ENCODE measurements at regions not wholly inside any gene's neighbourhood (a gene's known extent, or its start where the extent isn't known, plus 50 kb on each side); places are given as distances from the start of the nearest gene placed in this dataset.

DNA sequence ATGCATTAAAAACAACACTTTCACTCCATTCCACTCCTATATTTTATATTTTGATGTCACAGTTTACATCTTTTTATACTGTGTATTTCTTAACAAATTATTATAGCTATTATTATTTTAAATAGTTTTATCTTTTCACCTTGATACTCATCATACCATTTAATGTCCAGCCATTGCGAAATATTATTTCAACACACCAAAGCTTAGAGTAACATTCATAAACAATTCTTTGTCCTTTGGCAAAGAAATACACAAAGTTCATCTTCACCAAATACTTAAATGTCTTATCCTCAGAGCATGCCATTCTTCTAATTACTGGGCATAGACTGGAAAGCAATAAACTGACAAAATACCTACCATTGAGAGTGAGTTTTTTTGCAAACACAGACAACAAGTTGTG, 1963.4 kb upstream of the FLRT2 start:
- CTCF ChIA-PET = no interaction called here
- TF ChIP-seq FOXA1 (IDR thresholded peaks at IDR 0.05) = no peak
- no peak for TF ChIP-seq ZNF384 (IDR thresholded peaks at IDR 0.05)
- no peak for TF ChIP-seq ARNT (IDR thresholded peaks at IDR 0.05)
- no peak for TF ChIP-seq NFRKB (IDR thresholded peaks at IDR 0.05)
- no peak for TF ChIP-seq CTBP1 (IDR thresholded peaks at IDR 0.05; ENCODE audit: borderline replicate concordance)
- TF ChIP-seq L3MBTL2 (conservative IDR thresholded peaks at IDR 0.05) = no peak
- TF ChIP-seq SP1 (IDR thresholded peaks at IDR 0.05) = no peak
- no peak for TF ChIP-seq SUZ12 (IDR thresholded peaks at IDR 0.05)
- TF ChIP-seq HDGF (IDR thresholded peaks at IDR 0.05; ENCODE audit: borderline replicate concordance) = no peak
- TF ChIP-seq ELF4 (IDR thresholded peaks at IDR 0.05) = no peak
- DNase-seq (ENCODE audit: extremely low spot score) = no peak
- POLR2A ChIA-PET = no interaction called here

DNA sequence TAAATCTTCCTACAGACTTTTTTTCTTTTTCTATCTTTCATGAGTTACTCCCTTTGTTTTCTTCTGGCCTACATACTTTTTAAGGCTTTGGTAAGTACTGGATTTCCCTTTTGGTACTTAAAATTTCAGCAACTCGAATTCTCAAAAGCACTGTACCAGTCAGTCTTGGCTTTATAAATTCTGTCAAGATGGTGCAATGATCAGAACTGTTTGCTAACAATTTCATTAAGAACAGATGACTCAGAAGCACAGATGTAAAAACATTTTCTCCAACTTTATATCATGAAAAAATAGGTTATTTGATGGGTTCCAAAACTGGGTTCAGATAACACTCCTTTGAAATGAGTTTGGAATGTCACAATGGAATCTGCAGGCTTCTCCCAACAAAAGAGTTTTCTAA, 1961.8 kb upstream of the FLRT2 start:
- POLR2A ChIA-PET = no interaction called here
- DNase-seq (ENCODE audit: extremely low spot score) = no peak
- CTCF ChIA-PET = no interaction called here
- TF ChIP-seq, protein P1, sequence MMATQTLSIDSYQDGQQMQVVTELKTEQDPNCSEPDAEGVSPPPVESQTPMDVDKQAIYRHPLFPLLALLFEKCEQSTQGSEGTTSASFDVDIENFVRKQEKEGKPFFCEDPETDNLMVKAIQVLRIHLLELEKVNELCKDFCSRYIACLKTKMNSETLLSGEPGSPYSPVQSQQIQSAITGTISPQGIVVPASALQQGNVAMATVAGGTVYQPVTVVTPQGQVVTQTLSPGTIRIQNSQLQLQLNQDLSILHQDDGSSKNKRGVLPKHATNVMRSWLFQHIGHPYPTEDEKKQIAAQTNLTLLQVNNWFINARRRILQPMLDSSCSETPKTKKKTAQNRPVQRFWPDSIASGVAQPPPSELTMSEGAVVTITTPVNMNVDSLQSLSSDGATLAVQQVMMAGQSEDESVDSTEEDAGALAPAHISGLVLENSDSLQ (IDR thresholded peaks at IDR 0.05) = no peak
- TF ChIP-seq FOXA1 (IDR thresholded peaks at IDR 0.05) = no peak
- no peak for TF ChIP-seq HDGF (IDR thresholded peaks at IDR 0.05; ENCODE audit: borderline replicate concordance)
- TF ChIP-seq SP1 (IDR thresholded peaks at IDR 0.05) = no peak
- TF ChIP-seq SUZ12 (IDR thresholded peaks at IDR 0.05) = no peak
- no peak for TF ChIP-seq ARNT (IDR thresholded peaks at IDR 0.05)
- TF ChIP-seq TARDBP (IDR thresholded peaks at IDR 0.05) = no peak
- no peak for TF ChIP-seq NFRKB (IDR thresholded peaks at IDR 0.05)
- TF ChIP-seq FOXK2 (IDR thresholded peaks at IDR 0.05) = no peak
- TF ChIP-seq BHLHE40 (IDR thresholded peaks at IDR 0.05; ENCODE audit: borderline replicate concordance) = no peak
- TF ChIP-seq LEF1 (IDR thresholded peaks at IDR 0.05; ENCODE audit: borderline replicate concordance) = no peak
- no peak for TF ChIP-seq CTBP1 (IDR thresholded peaks at IDR 0.05; ENCODE audit: borderline replicate concordance)
- no peak for TF ChIP-seq ZNF384 (IDR thresholded peaks at IDR 0.05)
- TF ChIP-seq FOXM1 (IDR thresholded peaks at IDR 0.05; ENCODE audit: borderline replicate concordance) = no peak
- no peak for TF ChIP-seq L3MBTL2 (conservative IDR thresholded peaks at IDR 0.05)

DNA sequence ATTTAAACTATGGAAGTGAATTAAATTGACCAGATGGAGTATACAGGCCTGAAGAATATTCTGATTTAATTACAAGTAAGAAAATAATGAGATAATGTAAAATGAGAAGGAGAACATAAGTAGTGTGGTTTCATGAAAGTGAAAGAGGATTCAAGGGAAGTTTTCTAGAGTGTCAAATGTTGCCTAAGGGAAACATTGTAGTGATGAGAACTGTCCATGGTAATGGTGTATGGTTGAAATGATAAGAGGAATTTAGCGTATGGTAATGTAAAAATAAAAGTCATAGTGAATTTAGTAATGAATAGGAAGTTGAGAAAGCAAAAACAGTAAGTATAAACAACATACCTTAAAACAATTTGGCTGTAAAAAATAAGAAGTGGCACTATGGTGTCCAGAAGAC, 1954.6 kb upstream of the FLRT2 start:
- POLR2A ChIA-PET = no interaction called here
- CTCF ChIA-PET = no interaction called here
- DNase-seq (ENCODE audit: extremely low spot score) = no peak
- TF ChIP-seq FOXM1 (IDR thresholded peaks at IDR 0.05; ENCODE audit: borderline replicate concordance) = no peak
- TF ChIP-seq HDGF (IDR thresholded peaks at IDR 0.05; ENCODE audit: borderline replicate concordance) = no peak
- TF ChIP-seq, protein P1 (IDR thresholded peaks at IDR 0.05) = no peak
- TF ChIP-seq ZNF384 (IDR thresholded peaks at IDR 0.05) = no peak
- TF ChIP-seq ELF4 (IDR thresholded peaks at IDR 0.05) = no peak
- no peak for TF ChIP-seq SP1 (IDR thresholded peaks at IDR 0.05)
- TF ChIP-seq NFRKB (IDR thresholded peaks at IDR 0.05) = no peak
- TF ChIP-seq FOXA1 (IDR thresholded peaks at IDR 0.05) = no peak
- TF ChIP-seq FOXK2 (IDR thresholded peaks at IDR 0.05) = no peak
- no peak for TF ChIP-seq SUZ12 (IDR thresholded peaks at IDR 0.05)
- TF ChIP-seq BHLHE40 (IDR thresholded peaks at IDR 0.05; ENCODE audit: borderline replicate concordance) = no peak

DNA sequence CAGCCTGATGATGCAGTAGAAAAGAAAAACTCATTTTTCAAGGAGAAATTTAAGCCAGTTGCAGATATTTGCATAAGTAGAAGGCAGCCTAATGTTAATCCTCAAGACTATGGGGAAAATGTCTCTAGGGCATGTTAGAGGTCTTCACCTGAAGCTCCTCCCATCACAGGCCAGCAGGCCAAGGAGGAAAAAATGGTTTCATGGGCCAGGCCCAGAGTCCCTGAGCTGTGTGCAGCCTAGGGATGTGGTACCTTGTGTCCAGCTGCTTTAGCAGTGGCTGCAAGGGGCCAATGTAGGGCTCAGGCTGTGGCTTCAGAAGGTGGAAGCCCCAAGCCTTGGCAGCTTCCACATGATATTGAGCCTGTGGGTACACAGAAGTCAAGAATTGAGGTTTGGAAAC, 1946.7 kb upstream of the FLRT2 start:
- CTCF ChIA-PET = no interaction called here
- POLR2A ChIA-PET = no interaction called here
- DNase-seq (ENCODE audit: extremely low spot score) = no peak
- TF ChIP-seq NFRKB (IDR thresholded peaks at IDR 0.05) (no peak), LEF1 (IDR thresholded peaks at IDR 0.05; ENCODE audit: borderline replicate concordance) (no peak), FOXM1 (IDR thresholded peaks at IDR 0.05; ENCODE audit: borderline replicate concordance) (no peak), CTBP1 (IDR thresholded peaks at IDR 0.05; ENCODE audit: borderline replicate concordance) (no peak), TARDBP (IDR thresholded peaks at IDR 0.05) (no peak), FOXA1 (IDR thresholded peaks at IDR 0.05) (no peak), ARNT (IDR thresholded peaks at IDR 0.05) (no peak), HDGF (IDR thresholded peaks at IDR 0.05; ENCODE audit: borderline replicate concordance) (no peak), ZNF384 (IDR thresholded peaks at IDR 0.05) (no peak), BHLHE40 (IDR thresholded peaks at IDR 0.05; ENCODE audit: borderline replicate concordance) (no peak), SUZ12 (IDR thresholded peaks at IDR 0.05) (no peak), SP1 (IDR thresholded peaks at IDR 0.05) (no peak), FOXK2 (IDR thresholded peaks at IDR 0.05) (no peak), ELF4 (IDR thresholded peaks at IDR 0.05) (no peak), L3MBTL2 (conservative IDR thresholded peaks at IDR 0.05) (no peak)
- TF ChIP-seq, protein P1 (IDR thresholded peaks at IDR 0.05) = no peak

DNA sequence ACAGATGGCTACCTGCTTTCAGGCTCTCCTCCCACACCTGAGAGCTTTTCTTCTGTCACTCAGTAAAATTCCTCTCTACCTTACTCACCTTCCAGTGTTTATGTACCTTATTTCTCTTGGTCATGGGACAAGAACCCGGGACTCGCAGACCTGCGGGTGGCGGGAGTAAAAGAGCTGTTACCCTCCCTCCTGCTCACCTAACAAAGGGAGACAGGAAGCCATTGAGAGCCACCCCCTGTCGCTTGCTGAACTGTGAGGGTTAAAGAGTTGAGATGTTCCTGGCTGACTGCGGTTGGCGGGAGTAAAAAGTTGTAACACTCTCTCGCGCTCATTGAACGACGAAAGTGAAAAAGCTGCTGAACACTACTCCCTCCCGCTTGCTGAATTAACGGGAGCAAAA, 1935.1 kb upstream of the FLRT2 start:
- DNase-seq (ENCODE audit: extremely low spot score) = no peak
- ChIA-PET CTCF (no interaction called here), POLR2A (no interaction called here)
- TF ChIP-seq ELF4 (IDR thresholded peaks at IDR 0.05) (no peak), FOXM1 (IDR thresholded peaks at IDR 0.05; ENCODE audit: borderline replicate concordance) (no peak), FOXK2 (IDR thresholded peaks at IDR 0.05) (no peak), SP1 (IDR thresholded peaks at IDR 0.05) (no peak), ARNT (IDR thresholded peaks at IDR 0.05) (no peak), LEF1 (IDR thresholded peaks at IDR 0.05; ENCODE audit: borderline replicate concordance) (no peak), FOXA1 (IDR thresholded peaks at IDR 0.05) (no peak)

DNA sequence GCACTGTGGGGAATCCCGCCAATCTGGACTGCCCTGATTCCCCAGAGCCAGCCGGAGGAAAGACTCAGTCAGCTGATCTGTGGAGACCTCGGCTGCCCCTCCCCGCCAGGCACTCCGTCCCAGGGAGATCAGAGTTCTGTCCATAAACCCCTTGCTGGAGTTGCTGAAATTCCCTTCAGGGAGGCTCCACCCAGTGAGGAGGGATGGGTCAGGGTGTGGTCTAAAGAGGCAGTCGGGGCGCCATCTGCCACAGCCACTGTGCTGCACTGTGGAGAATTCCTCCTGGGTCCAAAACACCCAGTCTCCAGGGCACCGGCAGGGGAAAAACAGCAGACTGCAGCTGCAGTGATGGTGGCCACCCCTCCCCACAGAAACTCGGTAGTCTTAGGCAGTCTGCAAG, 1922.3 kb upstream of the FLRT2 start:
- TF ChIP-seq FOXA1 (IDR thresholded peaks at IDR 0.05) (no peak), ELF4 (IDR thresholded peaks at IDR 0.05) (no peak), TARDBP (IDR thresholded peaks at IDR 0.05) (no peak), FOXK2 (IDR thresholded peaks at IDR 0.05) (no peak), SP1 (IDR thresholded peaks at IDR 0.05) (no peak), ZNF384 (IDR thresholded peaks at IDR 0.05) (no peak), SUZ12 (IDR thresholded peaks at IDR 0.05) (no peak), ARNT (IDR thresholded peaks at IDR 0.05) (no peak), FOXM1 (IDR thresholded peaks at IDR 0.05; ENCODE audit: borderline replicate concordance) (no peak), HDGF (IDR thresholded peaks at IDR 0.05; ENCODE audit: borderline replicate concordance) (no peak), BHLHE40 (IDR thresholded peaks at IDR 0.05; ENCODE audit: borderline replicate concordance) (no peak), LEF1 (IDR thresholded peaks at IDR 0.05; ENCODE audit: borderline replicate concordance) (no peak)
- TF ChIP-seq, protein P1 (IDR thresholded peaks at IDR 0.05) = no peak
- POLR2A ChIA-PET = no interaction called here
- CTCF ChIA-PET = no interaction called here
- DNase-seq (ENCODE audit: extremely low spot score) = no peak
